ENCODE measurements at regions not wholly inside any gene's neighbourhood (a gene's known extent, or its start where the extent isn't known, plus 50 kb on each side); places are given as distances from the start of the nearest gene placed in this dataset.
"Not testable (repeated sequence)": the region's sequence is repeated elsewhere in the genome, so short reads cannot be mapped to it uniquely, and the experiment has no call there.

GRCh38 chr7:90033850-90034249 lies 120.4 kb upstream of the STEAP1 start:
- FAIRE-seq (no peak), DNase-seq (ENCODE audit: insufficient read length, low spot score) (no peak)

DNA sequence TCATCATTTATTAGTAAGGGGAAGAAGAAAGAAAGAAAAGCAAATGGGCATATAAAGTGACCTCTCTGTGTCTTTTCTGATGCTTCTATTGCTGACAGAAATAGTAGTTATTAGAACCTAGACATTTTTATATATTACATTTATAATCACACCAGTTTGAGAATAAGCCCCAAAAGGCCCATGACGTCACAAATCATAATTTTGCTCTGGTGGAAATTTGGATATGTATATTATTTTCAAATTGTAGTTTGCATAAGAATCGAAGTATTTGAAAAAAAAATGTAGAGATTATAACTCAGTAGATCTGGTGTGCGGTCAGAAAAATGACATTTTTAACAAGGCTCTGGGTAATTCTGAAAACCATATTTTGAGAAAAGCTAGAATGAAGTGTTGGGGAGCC lies 101.2 kb upstream of the STEAP1 start:
- no peak for FAIRE-seq
- DNase-seq (ENCODE audit: insufficient read length, low spot score): no peak

GRCh38 chr7:90061077-90061476 lies 93.2 kb upstream of the STEAP1 start:
- FAIRE-seq (no peak), DNase-seq (ENCODE audit: insufficient read length, low spot score) (no peak)

GRCh38 chr7:90064370-90064769 lies 89.9 kb upstream of the STEAP1 start:
- no peak for DNase-seq (ENCODE audit: insufficient read length, low spot score)
- no peak for FAIRE-seq

- no peak for DNase-seq (ENCODE audit: insufficient read length, low spot score)
These were observed 87.1 kb upstream of the STEAP1 start for GRCh38 chr7:90067171-90067570.

GRCh38 chr7:90070238-90070637 lies 84.0 kb upstream of the STEAP1 start:
- not testable (repeated sequence) for FAIRE-seq; DNase-seq (ENCODE audit: insufficient read length, low spot score)

More at GRCh38 chr7:90067171-90067570, 87.1 kb upstream of the STEAP1 start:
- FAIRE-seq: no peak

DNA sequence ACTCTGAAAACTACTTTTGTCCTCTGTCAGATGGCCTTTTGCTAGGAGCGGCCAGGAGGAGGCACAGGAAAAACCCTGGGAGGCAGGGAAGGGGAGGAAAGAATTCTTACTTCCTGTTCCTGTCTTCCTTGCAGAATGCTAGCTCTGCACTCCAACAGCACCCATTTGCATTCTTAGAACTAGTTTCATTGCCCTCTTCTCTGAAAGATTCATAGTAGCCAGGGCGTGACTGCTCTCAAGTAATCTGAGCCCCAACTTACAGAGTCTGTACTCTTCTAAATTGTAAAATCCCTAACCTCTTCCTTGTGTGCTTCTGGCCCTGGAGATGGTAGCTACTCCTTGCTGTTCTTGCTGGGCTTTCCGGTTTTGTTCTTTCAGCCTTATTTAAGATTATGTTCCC lies 75.3 kb upstream of the STEAP1 start:
- FAIRE-seq: no peak
- no peak for DNase-seq (ENCODE audit: insufficient read length, low spot score)

DNA sequence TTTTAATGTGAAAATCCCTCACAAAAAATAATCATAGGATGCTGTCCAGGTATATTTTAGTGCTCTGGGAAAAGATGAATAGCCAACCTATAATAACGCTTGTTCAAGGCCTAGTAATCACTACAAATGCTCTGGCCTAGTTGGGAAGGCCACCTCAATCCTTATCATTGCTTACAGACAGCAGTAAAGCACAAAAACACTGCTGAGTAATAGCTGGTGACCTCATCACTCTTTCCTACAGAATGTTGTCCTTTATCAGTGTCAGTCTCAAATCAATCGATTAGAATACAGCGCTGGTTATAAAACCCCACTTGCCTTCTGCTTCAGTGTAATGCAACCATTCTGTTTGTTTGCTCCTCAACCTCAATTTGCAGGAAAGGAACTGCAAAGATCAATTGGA lies 72.6 kb upstream of the STEAP1 start:
- DNase-seq (ENCODE audit: insufficient read length, low spot score): no peak
- FAIRE-seq: no peak

- DNase-seq (ENCODE audit: insufficient read length, low spot score) (no peak), FAIRE-seq (no peak)
These were observed 61.8 kb upstream of the STEAP1 start for GRCh38 chr7:90092506-90092905.

- FAIRE-seq (no peak), DNase-seq (ENCODE audit: insufficient read length, low spot score) (no peak)
These were observed 60.2 kb upstream of the STEAP1 start for GRCh38 chr7:90094030-90094429.

All from GM19239 (cell line).